ACC112 (cell line): ENCODE measurements at regions not wholly inside any gene's neighbourhood (a gene's known extent, or its start where the extent isn't known, plus 50 kb on each side); places are given as distances from the start of the nearest gene placed in this dataset.

Source experiments
- H2AFZ ChIP-seq: fragments of 200-600 bp; sonication (generic); one replicate; pipeline ENCODE4 v1.6.0; 2017; ENCODE audit warnings: antibody characterized with exemption, low read length; ENCODE audit not compliant: unreplicated experiment
- H3K27ac ChIP-seq: fragments of 200-600 bp; sonication (generic); 2 replicates; pipeline ENCODE4 v1.5.1; 2014; ENCODE audit warnings: low read depth, mild to moderate bottlenecking, antibody characterized with exemption, low read length, moderate library complexity
- H3K27me3 ChIP-seq: fragments of 200-600 bp; sonication (generic); 2 replicates; pipeline ENCODE4 v1.6.1; 2014; ENCODE audit warnings: mild to moderate bottlenecking, antibody characterized with exemption, low read length, moderate library complexity, mixed read lengths; ENCODE audit not compliant: insufficient read depth
- H3K36me3 ChIP-seq: fragments of 200-600 bp; sonication (generic); 2 replicates; pipeline ENCODE4 v1.6.1; 2016; ENCODE audit warnings: mild to moderate bottlenecking, antibody characterized with exemption, low read length, moderate library complexity, mixed read lengths; ENCODE audit not compliant: insufficient read depth
- H3K4me1 ChIP-seq: fragments of 200-600 bp; sonication (generic); one replicate; pipeline ENCODE4 v1.6.1; 2016; ENCODE audit warnings: low read length, mixed read lengths; ENCODE audit not compliant: insufficient read depth, unreplicated experiment, control insufficient read depth
- H3K4me3 ChIP-seq: fragments of 200-600 bp; sonication (generic); 2 replicates; pipeline ENCODE4 v1.5.1; 2014; ENCODE audit warnings: mild to moderate bottlenecking, low read depth, low read length
- H3K79me2 ChIP-seq: fragments of 200-600 bp; sonication (generic); one replicate; pipeline ENCODE4 v1.6.0; 2016; ENCODE audit warnings: low read length; ENCODE audit not compliant: control insufficient read depth, unreplicated experiment, insufficient read depth

GRCh38 chr4:53694666-53695065, 103.4 kb upstream of the LNX1 start:
- Histone ChIP-seq H3K4me3 (no peak overlapping the region), H3K36me3 (no peaks in the 10 kb centered on the region), H3K4me1 (peaks cover 16% of the 10 kb centered on the region), H3K79me2 (no peaks in the 10 kb centered on the region), H3K27ac (no peak overlapping the region), H3K27me3 (no peaks in the 10 kb centered on the region), H2AFZ (no peak overlapping the region)

- Histone ChIP-seq H2AFZ (no peak overlapping the region), H3K27ac (no peak overlapping the region), H3K4me1 (peaks cover 16% of the 10 kb centered on the region), H3K36me3 (no peaks in the 10 kb centered on the region), H3K27me3 (no peaks in the 10 kb centered on the region), H3K4me3 (no peak overlapping the region), H3K79me2 (no peaks in the 10 kb centered on the region)
Observed at GRCh38 chr4:53693909-53694308, 102.6 kb upstream of the LNX1 start.

GRCh38 chr4:53693408-53693807, 102.1 kb upstream of the LNX1 start:
- Histone ChIP-seq H3K27me3 (no peaks in the 10 kb centered on the region), H3K4me1 (peaks cover 20% of the 10 kb centered on the region)

GRCh38 chr4:53688186-53688790, 97.0 kb upstream of the LNX1 start:
- Histone ChIP-seq H3K36me3 (no peaks in the 10 kb centered on the region), H3K79me2 (no peaks in the 10 kb centered on the region), H3K27ac (peak overlapping the region; percentile 85), H3K27me3 (no peaks in the 10 kb centered on the region), H3K4me3 (no peak overlapping the region), H3K4me1 (peaks cover 21% of the 10 kb centered on the region), H2AFZ (no peak overlapping the region)

More at GRCh38 chr4:53693408-53693807, 102.1 kb upstream of the LNX1 start:
- H3K79me2 ChIP-seq: no peaks in the 10 kb centered on the region
- H3K4me3 ChIP-seq: no peak overlapping the region
- H3K27ac ChIP-seq: no peak overlapping the region
- H3K36me3 ChIP-seq: no peaks in the 10 kb centered on the region
- no peak overlapping the region for H2AFZ ChIP-seq

- H3K4me1 ChIP-seq: peaks cover 35% of the 10 kb centered on the region
- no peaks in the 10 kb centered on the region for H3K79me2 ChIP-seq
- H3K4me3 ChIP-seq: no peak overlapping the region
- H3K27me3 ChIP-seq: no peaks in the 10 kb centered on the region
- H2AFZ ChIP-seq: no peak overlapping the region
- no peaks in the 10 kb centered on the region for H3K36me3 ChIP-seq
- no peak overlapping the region for H3K27ac ChIP-seq
Observed at GRCh38 chr4:53686521-53686920, 95.2 kb upstream of the LNX1 start.

GRCh38 chr4:53684136-53685130, 93.1 kb upstream of the LNX1 start:
- no peaks in the 10 kb centered on the region for H3K27me3 ChIP-seq
- H3K4me1 ChIP-seq: peaks cover 35% of the 10 kb centered on the region
- no peak overlapping the region for H2AFZ ChIP-seq
- H3K36me3 ChIP-seq: no peaks in the 10 kb centered on the region
- no peaks in the 10 kb centered on the region for H3K79me2 ChIP-seq
- H3K27ac ChIP-seq: no peak overlapping the region
- no peak overlapping the region for H3K4me3 ChIP-seq

GRCh38 chr4:53682908-53683307, 91.6 kb upstream of the LNX1 start:
- Histone ChIP-seq H2AFZ (no peak overlapping the region), H3K36me3 (no peaks in the 10 kb centered on the region), H3K4me3 (no peak overlapping the region), H3K27ac (no peak overlapping the region), H3K4me1 (peaks cover 28% of the 10 kb centered on the region), H3K79me2 (no peaks in the 10 kb centered on the region), H3K27me3 (no peaks in the 10 kb centered on the region)

GRCh38 chr4:53682196-53682595, 90.9 kb upstream of the LNX1 start:
- Histone ChIP-seq H3K27ac (no peak overlapping the region; the same call in 1 of the 2 replicates), H3K4me3 (no peak overlapping the region), H2AFZ (no peak overlapping the region), H3K79me2 (no peaks in the 10 kb centered on the region), H3K36me3 (no peaks in the 10 kb centered on the region), H3K4me1 (peaks cover 23% of the 10 kb centered on the region), H3K27me3 (no peaks in the 10 kb centered on the region)

GRCh38 chr4:53680598-53680997, 89.3 kb upstream of the LNX1 start:
- no peak overlapping the region for H2AFZ ChIP-seq
- no peaks in the 10 kb centered on the region for H3K27me3 ChIP-seq
- no peaks in the 10 kb centered on the region for H3K36me3 ChIP-seq
- H3K27ac ChIP-seq: no peak overlapping the region
- peaks cover 31% of the 10 kb centered on the region for H3K4me1 ChIP-seq
- H3K79me2 ChIP-seq: no peaks in the 10 kb centered on the region
- no peak overlapping the region for H3K4me3 ChIP-seq

GRCh38 chr4:53680168-53680567, 88.9 kb upstream of the LNX1 start:
- Histone ChIP-seq H3K27me3 (no peaks in the 10 kb centered on the region), H3K27ac (no peak overlapping the region), H3K79me2 (no peaks in the 10 kb centered on the region), H3K36me3 (no peaks in the 10 kb centered on the region), H3K4me1 (peaks cover 31% of the 10 kb centered on the region), H2AFZ (no peak overlapping the region), H3K4me3 (no peak overlapping the region)
